ENCODE measurements at regions not wholly inside any gene's neighbourhood (a gene's known extent, or its start where the extent isn't known, plus 50 kb on each side); places are given as distances from the start of the nearest gene placed in this dataset.
A peak's percentile ranks its signal among the peaks of the same experiment; 100 is the strongest.

DNA sequence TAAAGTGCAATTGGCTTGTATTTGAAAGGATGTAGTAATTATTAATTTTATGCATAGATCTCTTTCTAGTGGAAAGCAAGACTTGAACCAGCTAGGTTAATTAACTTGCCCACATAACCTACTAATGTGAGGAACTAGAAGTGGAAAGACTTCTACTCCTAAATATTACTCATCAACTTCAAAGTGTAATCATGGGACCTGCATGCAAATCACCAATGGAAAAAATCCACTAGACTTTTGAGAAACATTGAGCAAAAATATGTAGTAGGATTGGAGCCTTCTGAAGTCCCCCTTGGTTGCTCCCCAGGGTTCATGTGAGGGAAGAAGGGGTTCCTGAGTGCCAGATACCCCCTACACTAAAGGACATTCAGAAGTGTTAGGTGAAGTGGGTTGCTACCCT lies 240.2 kb downstream of the PTEN start:
- BruUV-seq (replicated peaks), result no TSS peak
- H3K4me3 ChIP-seq, result no peak overlapping the region
- no peak overlapping the region for H3K9ac ChIP-seq (ENCODE audit: control insufficient read depth, insufficient read depth, low read length)
- ChIA-PET CTCF (no interaction called here), SMC1A (ENCODE audit: uncharacterized antibody, unreplicated experiment) (interaction anchor here (1.0 kb wide), 1 partner anchor 10 kb away, joined by 4 read pairs; no protein-coding TSS in a partner anchor), RAD21 (ENCODE audit: unreplicated experiment) (interaction anchor here (0.8 kb wide), 1 partner anchor 12 kb away, joined by 3 read pairs; no protein-coding TSS in a partner anchor), POLR2A (no interaction called here)
- H3K4me2 ChIP-seq (ENCODE audit: control insufficient read depth, insufficient read depth), result no peak overlapping the region
- no peaks in the 10 kb centered on the region for H3K9me3 ChIP-seq (replicated peaks; ENCODE audit: control insufficient read depth, insufficient read depth, low read length)
- DNase-seq (ENCODE audit: low read depth, low spot score) (no peak), ATAC-seq (no peak), FAIRE-seq (no peak)
- no peaks in the 10 kb centered on the region for H4K20me1 ChIP-seq (ENCODE audit: control insufficient read depth, insufficient read depth)
- no peaks in the 10 kb centered on the region for H3K79me2 ChIP-seq (ENCODE audit: control insufficient read depth, insufficient read depth, low read length)
- H2AFZ ChIP-seq (ENCODE audit: control insufficient read depth, low read depth, low read length), result no peak overlapping the region
- TF ChIP-seq ESRRA (IDR thresholded peaks at IDR 0.05; ENCODE audit: low read length), result no peak
- no peak for TF ChIP-seq ETV6 (conservative IDR thresholded peaks at IDR 0.05 in 1 of 2, IDR thresholded peaks at IDR 0.05 in 1 of 2; ENCODE audit: borderline replicate concordance in 1 of 2, low read depth in 1 of 2)
- TF ChIP-seq RBBP5 (conservative IDR thresholded peaks at IDR 0.05), result no peak
- no peak for TF ChIP-seq NR2C2 (IDR thresholded peaks at IDR 0.05; ENCODE audit: borderline replicate concordance, control insufficient read depth, insufficient read length, low read depth)
- TF ChIP-seq MTA2 (IDR thresholded peaks at IDR 0.05; ENCODE audit: low read depth), result no peak
- no peak for TF ChIP-seq WRNIP1 (IDR thresholded peaks at IDR 0.05; ENCODE audit: borderline replicate concordance, low read depth, low read length)
- TF ChIP-seq, protein P1, sequence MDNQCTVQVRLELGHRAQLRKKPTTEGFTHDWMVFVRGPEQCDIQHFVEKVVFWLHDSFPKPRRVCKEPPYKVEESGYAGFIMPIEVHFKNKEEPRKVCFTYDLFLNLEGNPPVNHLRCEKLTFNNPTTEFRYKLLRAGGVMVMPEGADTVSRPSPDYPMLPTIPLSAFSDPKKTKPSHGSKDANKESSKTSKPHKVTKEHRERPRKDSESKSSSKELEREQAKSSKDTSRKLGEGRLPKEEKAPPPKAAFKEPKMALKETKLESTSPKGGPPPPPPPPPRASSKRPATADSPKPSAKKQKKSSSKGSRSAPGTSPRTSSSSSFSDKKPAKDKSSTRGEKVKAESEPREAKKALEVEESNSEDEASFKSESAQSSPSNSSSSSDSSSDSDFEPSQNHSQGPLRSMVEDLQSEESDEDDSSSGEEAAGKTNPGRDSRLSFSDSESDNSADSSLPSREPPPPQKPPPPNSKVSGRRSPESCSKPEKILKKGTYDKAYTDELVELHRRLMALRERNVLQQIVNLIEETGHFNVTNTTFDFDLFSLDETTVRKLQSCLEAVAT (IDR thresholded peaks at IDR 0.05), result no peak
- TF ChIP-seq SMARCA5 (IDR thresholded peaks at IDR 0.05), result no peak
- no peak for TF ChIP-seq CREM (IDR thresholded peaks at IDR 0.05; ENCODE audit: low read depth)
- no peak for TF ChIP-seq SMAD1 (IDR thresholded peaks at IDR 0.05; ENCODE audit: low read depth, partially characterized antibody)
- no peak for TF ChIP-seq RB1 (IDR thresholded peaks at IDR 0.05; ENCODE audit: borderline replicate concordance)
- TF ChIP-seq, protein P2, sequence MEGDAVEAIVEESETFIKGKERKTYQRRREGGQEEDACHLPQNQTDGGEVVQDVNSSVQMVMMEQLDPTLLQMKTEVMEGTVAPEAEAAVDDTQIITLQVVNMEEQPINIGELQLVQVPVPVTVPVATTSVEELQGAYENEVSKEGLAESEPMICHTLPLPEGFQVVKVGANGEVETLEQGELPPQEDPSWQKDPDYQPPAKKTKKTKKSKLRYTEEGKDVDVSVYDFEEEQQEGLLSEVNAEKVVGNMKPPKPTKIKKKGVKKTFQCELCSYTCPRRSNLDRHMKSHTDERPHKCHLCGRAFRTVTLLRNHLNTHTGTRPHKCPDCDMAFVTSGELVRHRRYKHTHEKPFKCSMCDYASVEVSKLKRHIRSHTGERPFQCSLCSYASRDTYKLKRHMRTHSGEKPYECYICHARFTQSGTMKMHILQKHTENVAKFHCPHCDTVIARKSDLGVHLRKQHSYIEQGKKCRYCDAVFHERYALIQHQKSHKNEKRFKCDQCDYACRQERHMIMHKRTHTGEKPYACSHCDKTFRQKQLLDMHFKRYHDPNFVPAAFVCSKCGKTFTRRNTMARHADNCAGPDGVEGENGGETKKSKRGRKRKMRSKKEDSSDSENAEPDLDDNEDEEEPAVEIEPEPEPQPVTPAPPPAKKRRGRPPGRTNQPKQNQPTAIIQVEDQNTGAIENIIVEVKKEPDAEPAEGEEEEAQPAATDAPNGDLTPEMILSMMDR (IDR thresholded peaks at IDR 0.05 in 2 of 3, conservative IDR thresholded peaks at IDR 0.05 in 1 of 3; ENCODE audit: control insufficient read depth in 2 of 3, extremely low read depth in 1 of 3, insufficient read depth in 1 of 3, low read depth in 3 of 3, low read length in 3 of 3), result no peak
- TF ChIP-seq TCF7 (IDR thresholded peaks at IDR 0.05; ENCODE audit: borderline replicate concordance), result no peak
- no peak for TF ChIP-seq NBN (IDR thresholded peaks at IDR 0.05)
- TF ChIP-seq RAD21 (IDR thresholded peaks at IDR 0.05; ENCODE audit: insufficient read depth, low read depth, low read length), result no peak
- TF ChIP-seq, protein P3, sequence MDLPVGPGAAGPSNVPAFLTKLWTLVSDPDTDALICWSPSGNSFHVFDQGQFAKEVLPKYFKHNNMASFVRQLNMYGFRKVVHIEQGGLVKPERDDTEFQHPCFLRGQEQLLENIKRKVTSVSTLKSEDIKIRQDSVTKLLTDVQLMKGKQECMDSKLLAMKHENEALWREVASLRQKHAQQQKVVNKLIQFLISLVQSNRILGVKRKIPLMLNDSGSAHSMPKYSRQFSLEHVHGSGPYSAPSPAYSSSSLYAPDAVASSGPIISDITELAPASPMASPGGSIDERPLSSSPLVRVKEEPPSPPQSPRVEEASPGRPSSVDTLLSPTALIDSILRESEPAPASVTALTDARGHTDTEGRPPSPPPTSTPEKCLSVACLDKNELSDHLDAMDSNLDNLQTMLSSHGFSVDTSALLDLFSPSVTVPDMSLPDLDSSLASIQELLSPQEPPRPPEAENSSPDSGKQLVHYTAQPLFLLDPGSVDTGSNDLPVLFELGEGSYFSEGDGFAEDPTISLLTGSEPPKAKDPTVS (IDR thresholded peaks at IDR 0.05; ENCODE audit: low read depth, low read length), result no peak
- no peak for TF ChIP-seq ZNF384 (IDR thresholded peaks at IDR 0.05; ENCODE audit: borderline replicate concordance, low read depth, low read length)
- no peak for TF ChIP-seq HDAC6 (IDR thresholded peaks at IDR 0.05; ENCODE audit: unreplicated experiment)
- TF ChIP-seq ATF7 (IDR thresholded peaks at IDR 0.05; ENCODE audit: low read depth), result no peak
- no peak for TF ChIP-seq SMAD5 (IDR thresholded peaks at IDR 0.05; ENCODE audit: low read depth)
- H3K4me1 ChIP-seq (ENCODE audit: control insufficient read depth, insufficient read depth, low read length), result peaks cover 49% of the 10 kb centered on the region
- intact Hi-C loops (cut with micrococcal nuclease; ENCODE audit: unreplicated experiment) (no loop called here), in situ Hi-C loops (cut with MboI) (no loop called here)
- peak overlapping the region; percentile 16; the same call in 1 of the 2 replicates for H3K27ac ChIP-seq (ENCODE audit: control insufficient read depth, insufficient read depth)
- H3K27me3 ChIP-seq (replicated peaks in 1 of 2; ENCODE audit: control insufficient read depth in 2 of 2, insufficient read depth in 2 of 2, low read length in 1 of 2), result no peaks in the 10 kb centered on the region
- no peaks in the 10 kb centered on the region for H3K36me3 ChIP-seq (ENCODE audit: control insufficient read depth in 2 of 2, insufficient read depth in 2 of 2, low read length in 1 of 2)

Data from GM12878 (cell line).